Mucosa of rectum (tissue), 2 donors: ENCODE measurements at regions not wholly inside any gene's neighbourhood (a gene's known extent, or its start where the extent isn't known, plus 50 kb on each side); places are given as distances from the start of the nearest gene placed in this dataset.

Source experiments
- H3K27ac ChIP-seq, 2 donors: one replicate each; pipeline ENCODE4 v1.7.0; 2013; ENCODE audit warnings: inconsistent platforms in 2 of 2, low read depth in 2 of 2, low read length in 2 of 2
- H3K27me3 ChIP-seq, 2 donors: one replicate each; pipeline ENCODE4 v1.7.0; 2013; ENCODE audit warnings: low read length in 2 of 2; ENCODE audit not compliant: control insufficient read depth in 2 of 2, insufficient read depth in 2 of 2
- H3K36me3 ChIP-seq, 2 donors: one replicate each; pipeline ENCODE4 v1.7.0; 2013; ENCODE audit warnings: low read length in 2 of 2; ENCODE audit not compliant: control insufficient read depth in 2 of 2, insufficient read depth in 2 of 2
- H3K4me1 ChIP-seq, 2 donors: one replicate each; pipeline ENCODE4 v1.7.0; 2013; ENCODE audit warnings: low read length in 2 of 2, mild to moderate bottlenecking in 1 of 2; ENCODE audit not compliant: control insufficient read depth in 2 of 2, insufficient read depth in 2 of 2
- H3K4me3 ChIP-seq, 2 donors: one replicate each; pipeline ENCODE4 v1.7.0; 2013; ENCODE audit warnings: low read length in 2 of 2
- H3K9ac ChIP-seq, 2 donors: one replicate each; pipeline ENCODE4 v1.7.0; 2013; ENCODE audit warnings: low read length in 2 of 2, low read depth in 1 of 2, mild to moderate bottlenecking in 1 of 2
- H3K9me3 ChIP-seq, 2 donors: one replicate each; pipeline ENCODE4 v1.7.0; 2013; ENCODE audit warnings: low read length in 2 of 2; ENCODE audit not compliant: control insufficient read depth in 2 of 2
- donor health status: healthy.
- donor health status: Normal muscosa, but diverticular disease.

GRCh38 chr13:53821632-53822031, 793.0 kb downstream of the OLFM4 start:
- Histone ChIP-seq H3K4me3 (no peak overlapping the region), H3K27ac (no peak overlapping the region), H3K9me3 (peaks cover 0 to 3% of the 10 kb centered on the region in 2 donors), H3K27me3 (no peaks in the 10 kb centered on the region), H3K36me3 (no peaks in the 10 kb centered on the region), H3K4me1 (no peaks in the 10 kb centered on the region), H3K9ac (no peak overlapping the region)

DNA sequence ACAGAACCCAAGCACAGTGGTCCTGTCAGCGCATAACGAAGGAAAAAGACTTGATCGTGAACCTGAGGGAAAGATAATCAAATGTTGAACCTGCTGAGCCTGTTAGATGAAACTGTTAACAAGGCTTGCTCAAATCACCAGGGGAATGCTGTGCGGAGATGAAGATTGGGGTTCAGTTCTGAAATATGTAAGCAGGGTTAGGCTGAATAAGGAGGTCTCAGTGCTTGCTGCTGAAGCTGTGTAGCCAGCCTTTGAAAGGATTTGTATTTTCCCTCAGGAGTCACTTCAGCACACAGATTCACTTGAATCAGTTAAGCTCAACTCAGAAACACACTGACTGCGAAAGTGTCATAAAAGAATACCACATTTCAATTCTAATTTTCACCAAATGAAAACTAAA, 793.5 kb downstream of the OLFM4 start:
- peaks cover 0 to 3% of the 10 kb centered on the region in 2 donors for H3K9me3 ChIP-seq
- no peak overlapping the region for H3K9ac ChIP-seq
- H3K27me3 ChIP-seq = no peaks in the 10 kb centered on the region
- no peak overlapping the region for H3K4me3 ChIP-seq
- H3K36me3 ChIP-seq = no peaks in the 10 kb centered on the region
- H3K27ac ChIP-seq = no peak overlapping the region
- H3K4me1 ChIP-seq = no peaks in the 10 kb centered on the region

DNA sequence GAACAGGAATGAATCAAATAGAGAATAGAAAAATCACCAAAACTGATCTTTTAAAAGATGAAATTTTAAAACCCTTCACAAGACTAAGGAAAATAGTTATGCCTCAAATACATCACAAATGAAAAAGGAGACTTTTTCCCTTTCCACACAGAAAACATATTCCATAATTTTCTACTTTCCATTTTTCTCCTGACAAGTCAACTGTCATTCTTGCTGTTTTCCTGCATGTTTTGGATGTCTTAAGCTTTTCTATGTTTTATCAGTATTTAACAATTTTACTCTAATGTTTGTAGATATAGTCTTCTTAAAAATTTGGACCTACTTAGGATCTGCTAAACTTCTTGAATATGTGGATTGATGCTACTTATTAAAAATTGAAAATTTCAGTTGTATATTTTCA, 810.8 kb downstream of the OLFM4 start:
- H3K9ac ChIP-seq = no peak overlapping the region
- H3K4me3 ChIP-seq = no peak overlapping the region
- no peaks in the 10 kb centered on the region for H3K4me1 ChIP-seq
- H3K9me3 ChIP-seq = peaks cover 2 to 3% of the 10 kb centered on the region in 2 donors
- no peak overlapping the region for H3K27ac ChIP-seq
- no peaks in the 10 kb centered on the region for H3K27me3 ChIP-seq
- no peaks in the 10 kb centered on the region for H3K36me3 ChIP-seq

GRCh38 chr13:53844473-53845146, 816.0 kb downstream of the OLFM4 start:
- no peak overlapping the region for H3K4me3 ChIP-seq
- no peak overlapping the region for H3K27ac ChIP-seq
- no peaks in the 10 kb centered on the region for H3K4me1 ChIP-seq
- H3K27me3 ChIP-seq = no peaks in the 10 kb centered on the region
- no peaks in the 10 kb centered on the region for H3K36me3 ChIP-seq
- H3K9ac ChIP-seq = no peak overlapping the region
- H3K9me3 ChIP-seq = no peaks in the 10 kb centered on the region

DNA sequence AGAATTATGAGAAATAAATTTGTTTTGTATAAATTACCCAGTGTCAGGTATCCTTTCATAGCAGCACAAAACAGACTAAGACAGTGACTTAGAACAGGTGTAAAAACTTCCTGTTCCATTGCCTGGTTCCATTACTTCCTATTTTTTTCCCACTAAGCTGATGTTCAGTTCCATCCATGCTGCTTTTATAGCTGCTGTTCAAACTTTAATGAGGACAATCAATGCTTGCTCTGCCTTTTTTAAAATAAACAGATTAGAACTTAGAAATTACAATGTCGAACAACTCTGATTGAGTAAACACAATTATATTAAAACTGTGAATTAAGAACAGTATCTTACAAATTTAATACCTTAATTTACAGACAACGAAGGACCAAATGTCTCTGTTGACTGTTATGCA, 818.9 kb downstream of the OLFM4 start:
- no peak overlapping the region for H3K9ac ChIP-seq
- H3K27ac ChIP-seq = no peak overlapping the region
- H3K4me3 ChIP-seq = no peak overlapping the region
- H3K9me3 ChIP-seq = no peaks in the 10 kb centered on the region
- H3K36me3 ChIP-seq = no peaks in the 10 kb centered on the region
- no peaks in the 10 kb centered on the region for H3K27me3 ChIP-seq
- no peaks in the 10 kb centered on the region for H3K4me1 ChIP-seq

GRCh38 chr13:53848366-53848961, 819.9 kb downstream of the OLFM4 start:
- Histone ChIP-seq H3K27ac (no peak overlapping the region), H3K36me3 (no peaks in the 10 kb centered on the region), H3K27me3 (no peaks in the 10 kb centered on the region), H3K9me3 (no peaks in the 10 kb centered on the region), H3K4me1 (no peaks in the 10 kb centered on the region), H3K9ac (no peak overlapping the region), H3K4me3 (no peak overlapping the region)

DNA sequence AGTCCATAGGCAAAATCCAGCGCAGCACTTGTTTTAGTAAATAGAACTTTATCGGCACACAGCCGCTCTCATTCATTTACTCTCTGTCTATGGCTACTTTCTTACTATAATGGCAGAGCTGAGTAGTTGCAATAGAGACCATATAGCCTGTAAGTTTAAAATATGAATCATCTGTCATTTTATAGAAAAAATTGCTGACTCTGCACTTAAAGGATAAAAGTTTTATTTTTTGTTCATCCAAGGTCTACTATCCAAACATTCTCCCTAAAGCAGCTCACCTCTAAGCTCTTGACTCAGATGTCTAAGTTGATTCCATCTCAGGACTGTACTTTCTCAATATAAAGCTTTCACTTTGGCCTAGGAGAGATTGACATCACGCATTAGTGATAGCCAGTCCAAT, 825.7 kb downstream of the OLFM4 start:
- H3K4me3 ChIP-seq = no peak overlapping the region
- H3K4me1 ChIP-seq = no peaks in the 10 kb centered on the region
- no peaks in the 10 kb centered on the region for H3K36me3 ChIP-seq
- no peaks in the 10 kb centered on the region for H3K9me3 ChIP-seq
- no peak overlapping the region for H3K9ac ChIP-seq
- H3K27ac ChIP-seq = no peak overlapping the region
- H3K27me3 ChIP-seq = no peaks in the 10 kb centered on the region

GRCh38 chr13:53856573-53857195, 828.1 kb downstream of the OLFM4 start:
- Histone ChIP-seq H3K27me3 (no peaks in the 10 kb centered on the region), H3K9me3 (no peaks in the 10 kb centered on the region), H3K4me3 (no peak overlapping the region), H3K36me3 (no peaks in the 10 kb centered on the region), H3K4me1 (no peaks in the 10 kb centered on the region), H3K9ac (no peak overlapping the region), H3K27ac (no peak overlapping the region)

GRCh38 chr13:53863520-53863919, 834.9 kb downstream of the OLFM4 start:
- Histone ChIP-seq H3K4me3 (no peak overlapping the region), H3K4me1 (no peaks in the 10 kb centered on the region), H3K36me3 (no peaks in the 10 kb centered on the region), H3K27me3 (no peaks in the 10 kb centered on the region), H3K27ac (no peak overlapping the region), H3K9ac (no peak overlapping the region), H3K9me3 (no peaks in the 10 kb centered on the region)

GRCh38 chr13:53873558-53873957, 844.9 kb downstream of the OLFM4 start:
- no peaks in the 10 kb centered on the region for H3K9me3 ChIP-seq
- no peak overlapping the region for H3K27ac ChIP-seq
- no peak overlapping the region for H3K9ac ChIP-seq
- H3K4me3 ChIP-seq = no peak overlapping the region
- no peaks in the 10 kb centered on the region for H3K4me1 ChIP-seq
- H3K27me3 ChIP-seq = no peaks in the 10 kb centered on the region
- H3K36me3 ChIP-seq = no peaks in the 10 kb centered on the region
